ENCODE measurements at regions not wholly inside any gene's neighbourhood (a gene's known extent, or its start where the extent isn't known, plus 50 kb on each side); places are given as distances from the start of the nearest gene placed in this dataset.

DNA sequence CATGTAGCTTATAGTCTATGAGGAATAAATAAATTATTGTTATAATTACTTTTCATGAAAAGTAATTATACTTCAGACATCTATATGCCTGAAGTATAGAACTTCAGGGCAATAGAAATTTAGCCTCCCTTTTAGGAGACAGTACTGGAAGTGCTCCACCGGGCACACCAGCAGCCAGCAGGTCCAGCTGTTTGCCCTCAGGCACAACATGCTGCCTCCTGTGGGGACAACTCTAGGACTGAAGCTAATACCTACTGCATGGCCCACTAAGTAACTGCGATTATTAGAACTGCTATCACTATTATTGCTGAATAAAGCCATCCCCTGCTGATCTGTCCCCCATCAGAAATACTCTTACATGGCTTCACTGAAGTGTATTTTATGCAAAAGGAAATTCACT is 329.6 kb downstream of the MED10 start:
- Histone ChIP-seq H3K4me3 (ENCODE audit: control insufficient read depth in 2 of 3, extremely low read depth in 1 of 3, insufficient read depth in 2 of 3, low read depth in 1 of 3, low read length in 3 of 3) (no peak overlapping the region), H3K79me2 (ENCODE audit: control insufficient read depth, insufficient read depth, low read length) (no peaks in the 10 kb centered on the region), H3K27ac (ENCODE audit: control insufficient read depth, insufficient read depth, low read length) (no peak overlapping the region), H3K36me3 (ENCODE audit: control insufficient read depth in 2 of 2, extremely low read depth in 1 of 2, insufficient read depth in 2 of 2, low read length in 2 of 2) (no peaks in the 10 kb centered on the region), H2AFZ (ENCODE audit: control insufficient read depth, low read length) (no peak overlapping the region), H3K4me1 (ENCODE audit: control insufficient read depth, extremely low read depth, insufficient read depth, low read length) (no peaks in the 10 kb centered on the region), H3K9me1 (ENCODE audit: control insufficient read depth, extremely low read depth, insufficient read depth, low read length) (no peaks in the 10 kb centered on the region), H4K20me1 (ENCODE audit: control insufficient read depth, extremely low read depth, insufficient read depth, low read length) (no peaks in the 10 kb centered on the region), H3K9me3 (ENCODE audit: control insufficient read depth, low read depth, low read length) (no peaks in the 10 kb centered on the region), H3K9ac (ENCODE audit: control insufficient read depth, extremely low read depth, insufficient read depth, low read length) (no peak overlapping the region), H3K27me3 (ENCODE audit: control insufficient read depth, extremely low read depth, insufficient read depth, low read length) (no peaks in the 10 kb centered on the region), H3K4me2 (ENCODE audit: control insufficient read depth, extremely low read depth, insufficient read depth, low read depth, low read length) (no peak overlapping the region)
- no peak for DNase-seq (ENCODE audit: low read depth, low spot score)
- no peak for FAIRE-seq
- dilution Hi-C loops (cut with MboI; ENCODE audit: extremely low pct_ligation_motif_present, low sequenced_read_pairs): no loop called here
- TF ChIP-seq, protein P1, sequence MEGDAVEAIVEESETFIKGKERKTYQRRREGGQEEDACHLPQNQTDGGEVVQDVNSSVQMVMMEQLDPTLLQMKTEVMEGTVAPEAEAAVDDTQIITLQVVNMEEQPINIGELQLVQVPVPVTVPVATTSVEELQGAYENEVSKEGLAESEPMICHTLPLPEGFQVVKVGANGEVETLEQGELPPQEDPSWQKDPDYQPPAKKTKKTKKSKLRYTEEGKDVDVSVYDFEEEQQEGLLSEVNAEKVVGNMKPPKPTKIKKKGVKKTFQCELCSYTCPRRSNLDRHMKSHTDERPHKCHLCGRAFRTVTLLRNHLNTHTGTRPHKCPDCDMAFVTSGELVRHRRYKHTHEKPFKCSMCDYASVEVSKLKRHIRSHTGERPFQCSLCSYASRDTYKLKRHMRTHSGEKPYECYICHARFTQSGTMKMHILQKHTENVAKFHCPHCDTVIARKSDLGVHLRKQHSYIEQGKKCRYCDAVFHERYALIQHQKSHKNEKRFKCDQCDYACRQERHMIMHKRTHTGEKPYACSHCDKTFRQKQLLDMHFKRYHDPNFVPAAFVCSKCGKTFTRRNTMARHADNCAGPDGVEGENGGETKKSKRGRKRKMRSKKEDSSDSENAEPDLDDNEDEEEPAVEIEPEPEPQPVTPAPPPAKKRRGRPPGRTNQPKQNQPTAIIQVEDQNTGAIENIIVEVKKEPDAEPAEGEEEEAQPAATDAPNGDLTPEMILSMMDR (optimal IDR thresholded peaks at IDR 0.05 in 1 of 3, IDR thresholded peaks at IDR 0.05 in 1 of 3, conservative IDR thresholded peaks at IDR 0.05 in 1 of 3; ENCODE audit: extremely low read depth in 1 of 3, insufficient read depth in 2 of 3, low read length in 3 of 3): no peak
- TF ChIP-seq EZH2 (IDR thresholded peaks at IDR 0.05; ENCODE audit: low read length): no peak

DNA sequence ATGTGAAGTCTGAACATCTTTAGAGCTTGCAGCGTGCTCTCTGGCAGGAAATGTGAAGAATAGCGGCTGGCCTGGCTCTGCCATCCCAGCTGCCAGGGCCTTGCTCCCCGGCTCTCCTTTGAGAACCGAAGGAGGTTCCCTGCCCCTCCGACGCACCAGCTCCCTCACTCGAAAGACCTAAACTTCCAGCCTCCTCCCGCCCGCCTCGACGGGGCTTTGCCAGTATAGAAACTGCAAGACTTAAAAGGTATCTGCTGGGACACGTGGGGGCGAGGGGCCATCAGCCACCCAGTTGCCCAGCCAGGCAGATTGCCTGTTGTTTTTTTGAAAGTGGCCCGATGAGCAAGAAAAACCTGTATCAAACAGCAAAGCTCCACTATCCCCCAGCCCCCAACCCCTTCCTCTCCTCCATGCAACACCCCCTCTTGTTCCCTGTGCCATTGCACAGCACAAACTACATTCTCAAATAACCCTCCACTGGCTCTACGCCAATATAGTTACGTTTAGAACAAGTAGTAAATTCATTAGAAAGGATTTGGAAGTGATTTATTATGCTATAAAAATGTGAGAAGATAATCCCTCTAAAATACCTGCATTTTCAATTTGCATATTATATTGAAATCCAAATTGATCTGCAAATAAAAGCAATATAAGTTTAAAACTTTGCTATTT is 331.9 kb downstream of the MED10 start:
- FAIRE-seq (no peak), DNase-seq (ENCODE audit: low read depth, low spot score) (no peak)
- Histone ChIP-seq H3K4me2 (ENCODE audit: control insufficient read depth, extremely low read depth, insufficient read depth, low read depth, low read length) (no peak overlapping the region), H3K4me1 (ENCODE audit: control insufficient read depth, extremely low read depth, insufficient read depth, low read length) (no peaks in the 10 kb centered on the region), H3K9ac (ENCODE audit: control insufficient read depth, extremely low read depth, insufficient read depth, low read length) (no peak overlapping the region), H3K4me3 (ENCODE audit: control insufficient read depth in 2 of 3, extremely low read depth in 1 of 3, insufficient read depth in 2 of 3, low read depth in 1 of 3, low read length in 3 of 3) (no peak overlapping the region), H2AFZ (ENCODE audit: control insufficient read depth, low read length) (no peak overlapping the region), H3K27me3 (ENCODE audit: control insufficient read depth, extremely low read depth, insufficient read depth, low read length) (no peaks in the 10 kb centered on the region), H3K36me3 (ENCODE audit: control insufficient read depth in 2 of 2, extremely low read depth in 1 of 2, insufficient read depth in 2 of 2, low read length in 2 of 2) (no peaks in the 10 kb centered on the region), H3K9me1 (ENCODE audit: control insufficient read depth, extremely low read depth, insufficient read depth, low read length) (no peaks in the 10 kb centered on the region), H4K20me1 (ENCODE audit: control insufficient read depth, extremely low read depth, insufficient read depth, low read length) (no peaks in the 10 kb centered on the region), H3K27ac (ENCODE audit: control insufficient read depth, insufficient read depth, low read length) (no peak overlapping the region), H3K79me2 (ENCODE audit: control insufficient read depth, insufficient read depth, low read length) (no peaks in the 10 kb centered on the region), H3K9me3 (ENCODE audit: control insufficient read depth, low read depth, low read length) (no peaks in the 10 kb centered on the region)
- no peak for TF ChIP-seq EZH2 (IDR thresholded peaks at IDR 0.05; ENCODE audit: low read length)
- TF ChIP-seq, protein P1 (optimal IDR thresholded peaks at IDR 0.05 in 1 of 3, IDR thresholded peaks at IDR 0.05 in 1 of 3, conservative IDR thresholded peaks at IDR 0.05 in 1 of 3; ENCODE audit: extremely low read depth in 1 of 3, insufficient read depth in 2 of 3, low read length in 3 of 3): no peak
- dilution Hi-C loops (cut with MboI; ENCODE audit: extremely low pct_ligation_motif_present, low sequenced_read_pairs): no loop called here

Data from keratinocyte (primary cell).